ENCODE measurements at regions not wholly inside any gene's neighbourhood (a gene's known extent, or its start where the extent isn't known, plus 50 kb on each side); places are given as distances from the start of the nearest gene placed in this dataset.
"Not testable (repeated sequence)": the region's sequence is repeated elsewhere in the genome, so short reads cannot be mapped to it uniquely, and the experiment has no call there.

DNA sequence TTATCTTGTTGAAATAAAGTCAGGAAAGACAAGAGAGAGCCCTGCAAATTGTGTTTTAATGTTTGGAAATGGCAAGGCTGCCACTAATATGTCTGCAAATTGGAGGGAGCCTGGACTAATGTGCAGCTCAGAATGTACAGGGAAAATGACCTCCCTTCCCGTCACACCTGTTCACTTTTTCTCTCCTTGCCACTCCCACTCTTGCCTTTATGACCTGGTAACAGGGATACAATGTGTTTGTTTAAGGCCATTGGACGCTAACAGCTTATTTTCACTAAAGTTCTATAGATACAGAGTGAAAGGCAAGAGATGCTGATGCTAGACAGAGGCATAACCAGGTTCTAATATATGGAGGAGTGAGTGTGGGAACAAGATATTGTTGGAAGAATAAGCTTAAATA, 203.9 kb downstream of the RAB38 start:
- no peak for DNase-seq (ENCODE audit: low spot score)

GRCh38 chr11:87970762-87971161, 204.5 kb downstream of the RAB38 start:
- DNase-seq (ENCODE audit: low spot score) = no peak

GRCh38 chr11:87967459-87967858, 207.8 kb downstream of the RAB38 start:
- no peak for DNase-seq (ENCODE audit: low spot score)

DNA sequence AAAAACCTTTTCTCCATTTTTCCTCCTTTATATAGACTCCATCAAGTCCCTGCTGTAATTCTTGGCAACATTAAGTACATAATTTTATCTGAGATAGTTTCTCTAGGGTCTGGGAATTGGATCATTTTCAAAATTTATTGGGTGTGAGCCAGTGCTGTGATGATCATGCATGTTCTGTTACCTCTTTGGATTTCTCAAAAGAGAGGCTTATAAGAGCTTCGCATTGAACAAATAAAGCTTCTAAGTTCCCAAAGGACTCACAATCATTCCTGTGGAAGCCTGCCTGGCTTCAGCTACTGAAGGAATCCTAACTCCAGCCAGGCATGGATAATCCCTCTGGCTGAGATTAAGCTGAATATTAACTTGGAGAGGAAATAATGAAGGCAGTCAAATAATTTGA, 208.5 kb downstream of the RAB38 start:
- DNase-seq (ENCODE audit: low spot score) = no peak

GRCh38 chr11:87966216-87966615, 209.0 kb downstream of the RAB38 start:
- DNase-seq (ENCODE audit: low spot score) = no peak

GRCh38 chr11:87961606-87962005, 213.6 kb downstream of the RAB38 start:
- DNase-seq (ENCODE audit: low spot score) = no peak

DNA sequence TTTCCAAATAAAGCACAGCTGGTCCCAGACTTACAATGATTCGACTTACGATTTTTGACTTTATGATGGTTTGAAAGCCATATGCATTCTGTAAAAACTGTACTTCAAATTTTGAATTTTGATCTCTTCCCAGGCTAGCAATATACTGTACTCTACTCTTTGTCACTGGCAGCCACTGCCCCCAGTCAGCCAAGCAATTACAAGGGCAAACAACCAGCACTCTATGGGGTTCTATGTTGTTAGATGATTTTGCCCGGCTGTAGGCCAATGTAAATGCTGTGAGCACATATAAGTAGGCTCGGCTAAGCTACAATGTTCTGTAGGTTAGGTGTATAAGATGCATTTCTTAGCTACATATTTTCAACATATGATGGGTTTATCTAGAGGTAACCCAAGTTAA, 217.3 kb downstream of the RAB38 start:
- DNase-seq (ENCODE audit: low spot score) = no peak

DNA sequence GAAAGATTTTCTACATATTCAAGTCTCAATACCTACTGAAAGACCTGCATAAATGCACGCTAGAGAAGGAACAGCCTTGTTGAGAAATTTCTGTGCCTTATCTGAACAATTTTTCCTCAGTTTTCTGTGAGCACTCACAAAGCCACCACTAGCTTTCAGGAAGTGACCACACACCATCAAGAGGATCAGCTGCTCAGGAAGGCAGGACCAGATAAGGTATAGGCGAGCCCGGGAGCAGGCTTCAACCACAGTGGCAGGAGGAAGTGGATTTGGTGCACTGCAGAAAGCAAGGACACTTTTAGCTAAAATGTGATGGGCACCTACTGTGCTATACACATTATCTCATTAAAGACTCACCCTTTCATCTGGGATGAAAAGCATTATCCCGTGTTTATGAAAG, 220.8 kb downstream of the RAB38 start:
- DNase-seq (ENCODE audit: low spot score) = no peak

DNA sequence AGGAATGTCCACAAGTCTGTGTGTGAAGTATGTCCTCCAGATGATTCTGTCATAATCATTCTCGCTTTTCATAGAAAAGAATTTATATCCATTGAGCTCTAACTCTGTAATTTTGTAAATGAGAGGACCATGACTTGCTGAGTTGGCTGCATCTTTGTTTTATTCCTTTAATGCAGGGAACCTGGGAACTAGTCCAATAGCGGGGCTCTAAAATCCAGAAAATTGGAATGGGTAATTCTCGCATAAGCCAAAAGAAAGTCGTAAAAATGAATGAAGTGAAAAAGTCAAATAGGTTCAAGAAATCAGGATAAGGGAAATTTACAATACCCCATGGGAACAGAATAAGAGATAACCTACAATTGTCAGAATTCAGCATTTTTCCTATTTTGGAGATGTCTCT, 232.5 kb downstream of the RAB38 start:
- no peak for DNase-seq (ENCODE audit: low spot score)

GRCh38 chr11:87934182-87934581, 241.1 kb downstream of the RAB38 start:
- DNase-seq (ENCODE audit: low spot score) = no peak

DNA sequence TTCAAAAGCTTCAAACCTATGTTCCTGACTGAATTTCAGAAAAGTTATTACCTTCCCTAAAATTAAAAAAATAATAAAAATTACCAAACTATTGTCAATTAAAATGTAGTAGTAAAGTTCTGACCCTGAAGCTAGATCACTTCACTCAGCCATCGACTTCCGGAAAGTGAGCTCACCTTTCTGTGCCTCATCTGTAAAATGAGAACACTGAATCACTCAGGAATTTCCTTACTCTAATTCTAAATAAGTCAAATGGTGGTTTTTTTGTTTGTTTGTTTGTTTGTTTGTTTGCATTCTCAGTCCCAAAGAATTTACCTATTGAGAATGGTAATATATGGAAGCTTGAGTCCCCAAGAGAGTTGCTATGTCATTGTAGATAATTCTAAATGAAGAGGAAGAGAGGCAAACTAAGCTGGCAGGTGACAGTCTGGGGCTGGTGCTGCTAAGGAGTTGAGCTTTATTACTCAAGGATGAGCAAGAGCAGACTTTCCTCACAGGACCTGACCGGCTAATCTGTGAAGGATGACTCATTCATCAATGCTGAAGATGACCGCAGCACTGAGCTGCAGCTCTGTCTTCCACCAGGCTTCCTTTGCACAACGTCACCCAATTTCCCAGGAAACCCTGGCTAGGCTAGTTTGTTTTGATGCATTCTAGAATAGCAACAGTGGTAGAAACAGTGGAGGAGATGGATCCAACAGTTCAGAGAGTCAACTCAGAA, 248.8 kb downstream of the RAB38 start:
- DNase-seq (ENCODE audit: low spot score) = no peak

DNA sequence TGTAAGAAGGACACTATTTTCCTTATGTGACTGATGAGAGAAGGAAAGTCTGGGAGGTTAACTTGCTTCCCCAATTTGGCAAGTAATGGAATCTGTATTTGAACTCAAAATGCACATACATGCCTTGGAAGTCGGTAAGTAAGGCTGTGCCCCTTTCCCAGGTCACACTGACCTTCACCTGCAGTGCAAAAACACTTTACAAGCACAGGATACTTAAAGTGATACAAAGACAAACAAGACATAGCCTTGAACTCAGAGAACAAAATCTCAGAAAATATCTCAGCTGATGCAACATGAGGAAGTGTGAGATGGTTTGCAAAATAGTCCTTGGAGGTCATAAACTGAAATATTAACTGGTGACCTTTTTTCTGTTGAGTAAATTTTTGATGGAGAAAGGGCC, 251.1 kb downstream of the RAB38 start:
- no peak for DNase-seq (ENCODE audit: low spot score)

DNA sequence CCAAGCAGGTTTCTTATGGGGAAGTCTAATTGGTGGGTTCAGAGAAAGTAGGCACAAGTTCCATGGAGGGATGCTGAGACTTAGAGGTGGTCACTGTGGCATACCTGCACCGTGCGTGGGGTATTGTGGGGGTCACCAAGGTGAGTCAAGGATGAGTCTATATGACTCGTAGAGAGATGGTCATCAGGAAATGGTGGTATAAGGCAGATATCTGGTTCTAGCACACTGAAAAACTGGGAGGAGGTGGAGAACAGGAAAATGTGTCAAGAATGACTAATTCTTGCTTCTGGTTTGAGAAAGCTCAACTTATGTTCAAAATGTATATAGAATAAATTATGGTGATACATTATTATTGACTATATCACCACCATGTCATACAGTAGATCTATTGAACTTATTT, 258.1 kb downstream of the RAB38 start:
- no peak for DNase-seq (ENCODE audit: low spot score)

DNA sequence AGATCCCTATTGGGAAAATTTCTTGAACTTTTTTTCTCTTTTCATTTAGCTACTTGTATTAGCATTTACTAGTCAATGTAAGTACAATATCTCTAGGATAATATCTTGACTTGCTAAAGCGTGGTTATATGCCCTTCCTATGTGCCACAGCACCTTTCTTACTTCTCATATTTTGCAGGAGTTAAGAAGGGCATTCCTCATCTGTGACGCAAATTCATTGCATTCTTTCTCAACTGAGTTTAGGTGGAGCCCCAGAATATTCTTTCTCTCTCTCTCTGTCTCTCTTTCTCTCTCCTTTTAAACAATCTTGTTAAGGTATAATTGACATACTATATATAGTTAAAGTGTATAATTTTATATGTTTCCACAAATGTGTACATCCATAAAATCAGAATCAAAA, 266.1 kb downstream of the RAB38 start:
- no peak for DNase-seq (ENCODE audit: low spot score)

DNA sequence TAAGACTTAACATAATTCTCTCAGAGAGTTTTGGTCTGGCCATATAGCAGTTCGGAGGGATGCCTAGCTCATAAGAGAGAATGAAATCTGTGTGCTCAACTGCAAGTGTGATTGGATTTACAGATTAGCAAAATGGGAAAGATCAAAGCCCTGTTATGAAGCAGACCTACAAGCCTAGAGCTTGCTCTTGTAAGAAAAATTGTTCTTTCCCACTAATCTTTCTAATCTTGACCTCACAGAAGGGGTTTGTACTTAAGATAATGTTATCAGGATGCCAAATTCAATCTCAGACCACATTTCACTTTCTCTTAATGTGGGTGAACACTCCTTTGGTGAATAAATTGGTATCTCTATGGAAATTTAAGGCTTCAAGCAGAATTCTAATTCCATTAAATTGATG, 267.2 kb downstream of the RAB38 start:
- DNase-seq (ENCODE audit: low spot score) = no peak

- no peak for DNase-seq (ENCODE audit: low spot score)
These were observed 271.9 kb downstream of the RAB38 start for GRCh38 chr11:87903345-87903744.

- DNase-seq (ENCODE audit: low spot score) = no peak
These were observed 273.9 kb downstream of the RAB38 start for GRCh38 chr11:87901341-87901740.

GRCh38 chr11:87897921-87898320, 277.3 kb downstream of the RAB38 start:
- no peak for DNase-seq (ENCODE audit: low spot score)

- DNase-seq (ENCODE audit: low spot score) = no peak
These were observed 278.2 kb downstream of the RAB38 start for GRCh38 chr11:87897071-87897470.

DNA sequence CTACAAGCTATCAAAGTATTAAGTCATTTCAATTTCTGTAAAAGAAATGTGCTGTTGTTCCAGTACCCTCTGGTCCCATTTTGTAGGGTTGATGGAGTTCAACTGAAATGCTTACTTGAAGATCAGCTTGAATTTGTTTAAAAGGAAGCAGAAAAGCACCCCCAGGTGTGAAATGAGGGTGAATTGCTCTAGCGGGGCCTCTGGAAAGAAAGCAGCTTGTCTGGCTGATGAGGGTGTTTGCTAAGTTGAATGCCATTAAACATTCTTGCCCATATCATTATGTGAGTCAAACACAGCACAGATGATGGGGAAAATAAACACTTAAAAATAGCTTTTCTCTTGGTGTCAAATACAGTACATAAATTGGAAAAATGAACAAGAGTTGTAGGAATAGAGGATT, 280.3 kb downstream of the RAB38 start:
- DNase-seq (ENCODE audit: low spot score) = no peak

DNA sequence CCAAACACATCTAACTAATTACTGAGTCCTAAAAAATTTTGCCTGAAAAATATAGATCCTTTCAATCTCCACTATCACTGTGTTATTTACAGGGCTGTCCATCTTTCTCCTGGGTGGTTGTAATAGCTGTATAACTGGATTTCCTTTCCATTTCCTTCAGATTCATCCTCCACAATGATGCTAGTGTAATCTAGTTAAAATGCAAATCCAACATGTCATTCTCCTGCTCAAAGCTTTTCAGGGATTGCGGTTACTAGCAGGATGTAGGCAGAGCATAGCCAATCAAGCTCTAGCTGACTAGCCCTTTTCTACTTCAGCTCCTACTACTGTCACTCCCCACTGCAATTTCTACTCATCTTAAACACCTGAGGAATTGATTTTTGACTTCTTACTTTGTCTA, 283.0 kb downstream of the RAB38 start:
- DNase-seq (ENCODE audit: low spot score) = no peak

DNA sequence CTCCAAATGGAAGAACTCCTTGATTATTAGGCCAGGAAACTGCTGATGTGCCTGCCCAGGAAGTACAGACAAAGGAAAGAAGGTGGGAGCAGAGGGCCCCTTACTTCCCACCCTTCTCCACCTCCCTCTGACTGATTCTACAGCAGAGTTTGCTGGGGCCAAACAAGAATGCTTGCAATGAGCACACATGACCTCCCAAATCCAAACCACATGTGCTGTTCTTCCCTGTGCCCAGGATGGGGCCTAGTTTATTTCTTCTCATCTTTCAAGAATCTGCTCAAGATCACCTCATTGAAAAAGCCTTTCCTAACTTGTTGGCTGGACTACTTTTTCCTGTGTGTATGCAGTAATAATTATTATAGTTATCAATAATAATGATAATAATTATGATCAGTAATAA, 286.1 kb downstream of the RAB38 start:
- DNase-seq (ENCODE audit: low spot score) = no peak

DNA sequence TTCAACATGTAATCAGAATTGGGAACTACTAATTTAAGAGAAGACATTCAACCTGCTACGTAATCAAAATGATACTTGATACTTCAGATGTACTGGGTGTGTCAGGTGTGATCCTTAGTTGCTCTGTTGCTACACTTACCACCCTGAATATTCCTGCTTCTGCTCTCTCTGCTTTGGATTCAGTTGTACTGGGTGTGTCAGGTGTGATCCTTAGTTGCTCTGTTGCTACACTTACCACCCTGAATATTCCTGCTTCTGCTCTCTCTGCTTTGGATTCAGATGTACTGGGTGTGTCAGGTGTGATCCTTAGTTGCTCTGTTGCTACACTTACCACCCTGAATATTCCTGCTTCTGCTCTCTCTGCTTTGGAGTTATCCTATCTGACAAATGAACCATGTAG, 290.2 kb downstream of the RAB38 start:
- not testable (repeated sequence) for DNase-seq (ENCODE audit: low spot score)

- DNase-seq (ENCODE audit: low spot score) = no peak
These were observed 296.1 kb downstream of the RAB38 start for GRCh38 chr11:87879118-87879517.
